ENCODE measurements at regions not wholly inside any gene's neighbourhood (a gene's known extent, or its start where the extent isn't known, plus 50 kb on each side); places are given as distances from the start of the nearest gene placed in this dataset.

GRCh38 chr18:10184776-10185175, 269.7 kb upstream of the APCDD1 start:
- ChIA-PET POLR2A (no interaction called here), CTCF (no interaction called here)
- TF ChIP-seq CTCF (IDR thresholded peaks at IDR 0.05), result no peak
- Mint-ChIP-seq H3K27me3 (no peaks in the 10 kb centered on the region), H3K4me3 (no peak overlapping the region), H3K4me1 (ENCODE audit: low read depth) (peaks cover 5% of the 10 kb centered on the region), H3K9me3 (no peaks in the 10 kb centered on the region), H3K36me3 (ENCODE audit: low read depth) (no peaks in the 10 kb centered on the region), H3K27ac (no peak overlapping the region)
- intact Hi-C loops (cut with DNase I, micrococcal nuclease), result loop anchor here in 1 of 2 experiments (10.0 kb wide), 1 partner anchor 60 kb away; no protein-coding TSS in a partner anchor
- no peaks in the 10 kb centered on the region for H3K36me3 ChIP-seq (ENCODE audit: insufficient read depth, low read length)
- H3K9me3 ChIP-seq (ENCODE audit: control insufficient read depth in 1 of 2, insufficient read depth in 1 of 2, low read length in 2 of 2), result peaks cover 0 to 3% of the 10 kb centered on the region in 2 experiments
- H3K27me3 ChIP-seq (ENCODE audit: control insufficient read depth in 1 of 2, insufficient read depth in 2 of 2, low read length in 2 of 2), result no peaks in the 10 kb centered on the region
- H3K27ac ChIP-seq (ENCODE audit: low read depth in 1 of 2, low read length in 2 of 2), result no peak overlapping the region
- ATAC-seq (ENCODE audit: poor library complexity) (no peak), DNase-seq (no peak)
- no peaks in the 10 kb centered on the region for H3K4me1 ChIP-seq (ENCODE audit: insufficient read depth, low read length)
- no peak overlapping the region for H3K4me3 ChIP-seq (ENCODE audit: low read length)

- Mint-ChIP-seq H3K27me3 (no peaks in the 10 kb centered on the region), H3K27ac (no peak overlapping the region), H3K4me1 (ENCODE audit: low read depth) (no peaks in the 10 kb centered on the region), H3K9me3 (no peaks in the 10 kb centered on the region), H3K36me3 (ENCODE audit: low read depth) (no peaks in the 10 kb centered on the region), H3K4me3 (no peak overlapping the region)
- ChIA-PET POLR2A (no interaction called here), CTCF (no interaction called here)
- Histone ChIP-seq H3K4me3 (ENCODE audit: low read length) (no peak overlapping the region), H3K9me3 (ENCODE audit: control insufficient read depth in 1 of 2, insufficient read depth in 1 of 2, low read length in 2 of 2) (peaks cover 0 to 4% of the 10 kb centered on the region in 2 experiments), H3K36me3 (ENCODE audit: insufficient read depth, low read length) (no peaks in the 10 kb centered on the region), H3K27me3 (ENCODE audit: control insufficient read depth in 1 of 2, insufficient read depth in 2 of 2, low read length in 2 of 2) (no peaks in the 10 kb centered on the region), H3K4me1 (ENCODE audit: insufficient read depth, low read length) (no peaks in the 10 kb centered on the region), H3K27ac (ENCODE audit: low read depth in 1 of 2, low read length in 2 of 2) (no peak overlapping the region)
- DNase-seq (no peak), ATAC-seq (ENCODE audit: poor library complexity) (no peak)
- no peak for TF ChIP-seq CTCF (IDR thresholded peaks at IDR 0.05)
- intact Hi-C loops (cut with DNase I, micrococcal nuclease), result loop anchor here in 1 of 2 experiments (10.0 kb wide), 1 partner anchor 56 kb away; no protein-coding TSS in a partner anchor
Observed at GRCh38 chr18:10188971-10189810, 265.2 kb upstream of the APCDD1 start.

GRCh38 chr18:10190564-10190963, 263.9 kb upstream of the APCDD1 start:
- Mint-ChIP-seq H3K4me3 (no peak overlapping the region), H3K4me1 (ENCODE audit: low read depth) (no peaks in the 10 kb centered on the region), H3K27me3 (no peaks in the 10 kb centered on the region), H3K36me3 (ENCODE audit: low read depth) (no peaks in the 10 kb centered on the region), H3K9me3 (no peaks in the 10 kb centered on the region), H3K27ac (no peak overlapping the region)
- H3K27ac ChIP-seq (ENCODE audit: low read depth in 1 of 2, low read length in 2 of 2), result no peak overlapping the region
- DNase-seq (no peak), ATAC-seq (ENCODE audit: poor library complexity) (no peak)
- no peaks in the 10 kb centered on the region for H3K27me3 ChIP-seq (ENCODE audit: control insufficient read depth in 1 of 2, insufficient read depth in 2 of 2, low read length in 2 of 2)
- intact Hi-C loops (cut with DNase I, micrococcal nuclease), result no loop called here
- H3K4me1 ChIP-seq (ENCODE audit: insufficient read depth, low read length), result no peaks in the 10 kb centered on the region
- H3K4me3 ChIP-seq (ENCODE audit: low read length), result no peak overlapping the region
- peaks cover 0 to 4% of the 10 kb centered on the region in 2 experiments for H3K9me3 ChIP-seq (ENCODE audit: control insufficient read depth in 1 of 2, insufficient read depth in 1 of 2, low read length in 2 of 2)
- ChIA-PET CTCF (no interaction called here), POLR2A (no interaction called here)
- no peak for TF ChIP-seq CTCF (IDR thresholded peaks at IDR 0.05)
- no peaks in the 10 kb centered on the region for H3K36me3 ChIP-seq (ENCODE audit: insufficient read depth, low read length)
